AG09309 (cell line): ENCODE measurements at regions not wholly inside any gene's neighbourhood (a gene's known extent, or its start where the extent isn't known, plus 50 kb on each side); places are given as distances from the start of the nearest gene placed in this dataset.

Source experiments
- DNase-seq: peaks from one replicate; pipeline ENCODE4 v3.0.0-alpha.2; 2010; ENCODE audit warnings: low read depth
- H3K4me3 ChIP-seq: 2 replicates; pipeline ENCODE4 v1.5.1; 2011; ENCODE audit warnings: mild to moderate bottlenecking, low read depth, low read length, moderate library complexity; ENCODE audit not compliant: control insufficient read depth
- CTCF ChIP-seq: IDR thresholded peaks from 2 replicates; pipeline ENCODE4 v1.5.1; 2011; ENCODE audit warnings: mild to moderate bottlenecking, low read depth, low read length, inconsistent platforms; ENCODE audit not compliant: insufficient read depth, control insufficient read depth; ENCODE audit errors: missing control alignments

- TF ChIP-seq CTCF = no peak
- no peak overlapping the region for H3K4me3 ChIP-seq
- peak; percentile 63 for DNase-seq
These were observed 160.8 kb upstream of the SERP2 start for GRCh38 chr13:44212633-44213396.

GRCh38 chr13:44218501-44219240, 155.0 kb upstream of the SERP2 start:
- no peak for DNase-seq
- no peak overlapping the region for H3K4me3 ChIP-seq
- TF ChIP-seq CTCF = no peak

GRCh38 chr13:44219577-44220548, 153.8 kb upstream of the SERP2 start:
- TF ChIP-seq CTCF = no peak

GRCh38 chr13:44220948-44221347, 152.7 kb upstream of the SERP2 start:
- no peak for TF ChIP-seq CTCF
- no peak overlapping the region for H3K4me3 ChIP-seq
- no peak for DNase-seq

More at GRCh38 chr13:44219577-44220548, 153.8 kb upstream of the SERP2 start:
- peak; percentile 41 for DNase-seq
- H3K4me3 ChIP-seq = no peak overlapping the region

- DNase-seq = no peak
- no peak for TF ChIP-seq CTCF
These were observed 152.0 kb upstream of the SERP2 start for GRCh38 chr13:44221657-44222056.

More at GRCh38 chr13:44221657-44222056, 152.0 kb upstream of the SERP2 start:
- no peak overlapping the region for H3K4me3 ChIP-seq
